ENCODE measurements at regions not wholly inside any gene's neighbourhood (a gene's known extent, or its start where the extent isn't known, plus 50 kb on each side); places are given as distances from the start of the nearest gene placed in this dataset.

DNA sequence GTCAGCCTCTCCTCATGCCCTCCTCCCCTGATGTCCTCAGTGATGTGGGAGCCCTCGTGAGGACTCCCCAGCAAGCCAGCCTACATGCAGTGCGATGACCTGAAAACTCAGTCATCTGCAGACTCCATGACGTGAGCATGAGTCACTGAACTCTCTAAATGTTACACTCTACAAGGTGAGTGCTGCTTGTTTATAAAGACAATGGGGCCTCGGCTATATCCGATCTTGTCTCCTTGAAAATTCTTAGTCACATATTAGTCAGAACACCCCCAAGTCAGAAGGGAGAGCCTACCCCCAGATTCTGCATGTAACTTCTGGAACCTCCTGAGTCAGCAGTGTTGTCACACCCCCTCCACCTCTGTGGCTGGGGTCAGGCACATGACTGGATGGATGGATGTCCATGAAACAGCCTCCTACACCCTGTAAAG, 673.8 kb downstream of the INHBA start:
- Histone ChIP-seq H3K9me3 (no peaks in the 10 kb centered on the region), H3K27me3 (no peaks in the 10 kb centered on the region), H3K4me1 (no peaks in the 10 kb centered on the region), H3K36me3 (no peaks in the 10 kb centered on the region), H3K27ac (no peak overlapping the region), H3K4me3 (no peak overlapping the region)
- no peak for DNase-seq (ENCODE audit: low spot score in 2 of 2)
- intact Hi-C loops (cut with DNase I; ENCODE audit: low total_unique reads), result no loop called here
- no peak for TF ChIP-seq POLR2A (IDR thresholded peaks at IDR 0.05)
- TF ChIP-seq, protein P1, sequence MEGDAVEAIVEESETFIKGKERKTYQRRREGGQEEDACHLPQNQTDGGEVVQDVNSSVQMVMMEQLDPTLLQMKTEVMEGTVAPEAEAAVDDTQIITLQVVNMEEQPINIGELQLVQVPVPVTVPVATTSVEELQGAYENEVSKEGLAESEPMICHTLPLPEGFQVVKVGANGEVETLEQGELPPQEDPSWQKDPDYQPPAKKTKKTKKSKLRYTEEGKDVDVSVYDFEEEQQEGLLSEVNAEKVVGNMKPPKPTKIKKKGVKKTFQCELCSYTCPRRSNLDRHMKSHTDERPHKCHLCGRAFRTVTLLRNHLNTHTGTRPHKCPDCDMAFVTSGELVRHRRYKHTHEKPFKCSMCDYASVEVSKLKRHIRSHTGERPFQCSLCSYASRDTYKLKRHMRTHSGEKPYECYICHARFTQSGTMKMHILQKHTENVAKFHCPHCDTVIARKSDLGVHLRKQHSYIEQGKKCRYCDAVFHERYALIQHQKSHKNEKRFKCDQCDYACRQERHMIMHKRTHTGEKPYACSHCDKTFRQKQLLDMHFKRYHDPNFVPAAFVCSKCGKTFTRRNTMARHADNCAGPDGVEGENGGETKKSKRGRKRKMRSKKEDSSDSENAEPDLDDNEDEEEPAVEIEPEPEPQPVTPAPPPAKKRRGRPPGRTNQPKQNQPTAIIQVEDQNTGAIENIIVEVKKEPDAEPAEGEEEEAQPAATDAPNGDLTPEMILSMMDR (IDR thresholded peaks at IDR 0.05), result no peak
- no peak for TF ChIP-seq POLR2AphosphoS5 (IDR thresholded peaks at IDR 0.05)

DNA sequence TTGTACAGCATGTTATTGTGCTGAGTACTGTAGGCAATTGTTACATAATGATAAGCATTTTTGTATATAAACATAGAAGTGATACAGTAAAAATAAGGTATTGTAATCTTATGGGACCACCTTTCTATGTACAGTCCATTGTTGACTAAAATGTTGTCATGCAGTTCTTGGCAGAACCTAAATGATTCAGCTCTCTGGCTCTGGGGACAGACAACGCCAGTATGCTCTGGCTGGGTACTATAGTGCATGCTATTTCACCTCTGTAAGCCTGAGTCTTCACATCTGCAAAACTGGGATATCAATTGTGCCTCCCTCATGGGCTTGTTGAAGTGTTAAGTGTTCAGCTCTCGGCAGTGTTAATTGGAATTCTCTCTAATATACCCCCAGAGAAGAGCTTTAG, 674.3 kb downstream of the INHBA start:
- Histone ChIP-seq H3K27me3 (no peaks in the 10 kb centered on the region), H3K9me3 (no peaks in the 10 kb centered on the region), H3K4me1 (no peaks in the 10 kb centered on the region), H3K36me3 (no peaks in the 10 kb centered on the region), H3K4me3 (no peak overlapping the region), H3K27ac (no peak overlapping the region)
- no peak for DNase-seq (ENCODE audit: low spot score in 2 of 2)
- intact Hi-C loops (cut with DNase I; ENCODE audit: low total_unique reads), result no loop called here
- TF ChIP-seq POLR2AphosphoS5 (IDR thresholded peaks at IDR 0.05) (no peak), POLR2A (IDR thresholded peaks at IDR 0.05) (no peak)
- TF ChIP-seq, protein P1 (IDR thresholded peaks at IDR 0.05), result no peak

DNA sequence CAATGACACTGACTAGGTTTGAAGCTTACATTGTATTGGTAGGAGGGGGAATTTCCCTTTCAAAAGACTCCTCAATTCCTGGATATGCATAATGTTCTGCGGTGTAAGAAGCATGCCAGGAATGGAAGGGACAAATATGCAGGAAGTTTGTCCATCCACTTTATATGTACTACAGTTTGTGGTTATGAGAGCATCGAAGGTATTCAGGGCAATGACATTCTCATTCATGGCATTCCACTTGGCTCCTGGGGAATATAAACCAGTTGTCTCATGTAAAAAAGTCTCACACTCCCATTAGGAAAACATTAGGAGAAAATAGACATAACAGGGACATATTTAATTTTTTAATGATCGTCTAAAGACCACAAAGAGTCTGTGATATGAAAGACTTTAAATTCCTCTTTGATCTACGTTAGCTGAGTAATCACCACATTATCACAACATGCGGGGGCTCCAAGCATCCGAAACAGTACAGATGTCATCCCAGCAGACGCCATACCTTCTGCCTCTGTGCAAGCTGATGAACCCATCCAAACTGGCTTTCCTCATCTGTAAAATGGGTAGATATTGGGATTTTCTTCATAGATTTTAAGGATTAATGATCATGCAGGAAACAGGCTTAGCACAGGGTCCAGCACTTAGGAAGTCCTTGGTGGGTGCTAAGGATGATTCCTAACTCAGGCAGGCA, 675.3 kb downstream of the INHBA start:
- intact Hi-C loops (cut with DNase I; ENCODE audit: low total_unique reads), result no loop called here
- H3K9me3 ChIP-seq, result no peaks in the 10 kb centered on the region
- H3K4me1 ChIP-seq, result no peaks in the 10 kb centered on the region
- TF ChIP-seq POLR2AphosphoS5 (IDR thresholded peaks at IDR 0.05) (no peak), POLR2A (IDR thresholded peaks at IDR 0.05) (no peak)
- TF ChIP-seq, protein P1 (IDR thresholded peaks at IDR 0.05), result no peak
- H3K4me3 ChIP-seq, result no peak overlapping the region
- no peaks in the 10 kb centered on the region for H3K27me3 ChIP-seq
- no peak overlapping the region for H3K27ac ChIP-seq
- DNase-seq (ENCODE audit: low spot score in 2 of 2), result no peak
- no peaks in the 10 kb centered on the region for H3K36me3 ChIP-seq

DNA sequence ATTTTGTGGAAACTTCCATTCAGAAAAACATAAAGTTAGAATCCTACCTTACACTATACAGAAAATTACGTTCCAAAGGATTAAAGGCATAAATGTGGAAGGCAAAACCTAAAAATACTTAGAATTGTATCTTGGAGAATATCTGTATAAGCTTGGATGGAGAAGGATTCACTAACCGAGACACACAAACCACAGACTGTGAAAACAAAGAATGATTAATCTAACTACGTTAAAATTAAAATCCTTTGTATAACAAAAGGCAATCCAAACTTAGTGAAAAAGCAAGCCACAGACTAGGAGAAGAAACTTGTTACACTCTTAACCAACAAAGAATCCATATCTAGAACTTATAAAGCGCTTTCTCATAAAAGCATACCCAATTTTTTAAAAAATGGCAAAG, 678.8 kb downstream of the INHBA start:
- Histone ChIP-seq H3K9me3 (no peaks in the 10 kb centered on the region), H3K4me3 (no peak overlapping the region), H3K27ac (no peak overlapping the region), H3K36me3 (no peaks in the 10 kb centered on the region), H3K27me3 (no peaks in the 10 kb centered on the region), H3K4me1 (no peaks in the 10 kb centered on the region)
- no peak for DNase-seq (ENCODE audit: low spot score in 2 of 2)
- intact Hi-C loops (cut with DNase I; ENCODE audit: low total_unique reads), result no loop called here
- TF ChIP-seq, protein P1 (IDR thresholded peaks at IDR 0.05), result no peak
- TF ChIP-seq POLR2A (IDR thresholded peaks at IDR 0.05) (no peak), POLR2AphosphoS5 (IDR thresholded peaks at IDR 0.05) (no peak)

DNA sequence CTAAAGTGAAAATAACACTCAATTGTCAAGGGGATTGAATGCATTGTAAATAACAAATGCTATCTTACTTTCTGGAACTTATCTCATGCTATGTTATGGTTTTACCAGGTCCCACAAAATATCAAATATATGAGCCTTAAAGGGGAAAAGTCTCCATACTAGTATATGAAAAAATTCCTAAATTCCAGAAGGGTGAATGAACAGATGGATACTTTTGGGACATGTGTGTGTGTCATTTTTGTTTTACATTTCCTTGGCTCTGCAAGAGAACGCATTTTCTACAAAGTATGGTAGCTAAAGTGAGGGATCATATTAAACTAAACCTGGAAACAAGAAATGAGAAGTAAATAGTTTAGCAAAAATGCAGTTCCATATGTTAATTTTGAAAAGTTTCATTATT, 682.8 kb downstream of the INHBA start:
- TF ChIP-seq POLR2A (IDR thresholded peaks at IDR 0.05) (no peak), POLR2AphosphoS5 (IDR thresholded peaks at IDR 0.05) (no peak)
- TF ChIP-seq, protein P1 (IDR thresholded peaks at IDR 0.05), result no peak
- DNase-seq (ENCODE audit: low spot score in 2 of 2), result no peak
- Histone ChIP-seq H3K4me1 (no peaks in the 10 kb centered on the region), H3K27ac (no peak overlapping the region), H3K4me3 (no peak overlapping the region), H3K27me3 (no peaks in the 10 kb centered on the region), H3K36me3 (no peaks in the 10 kb centered on the region), H3K9me3 (no peaks in the 10 kb centered on the region)
- intact Hi-C loops (cut with DNase I; ENCODE audit: low total_unique reads), result no loop called here

Measured in breast epithelium (tissue), 4 donors.